Testis (tissue), 2 donors: ENCODE measurements at regions not wholly inside any gene's neighbourhood (a gene's known extent, or its start where the extent isn't known, plus 50 kb on each side); places are given as distances from the start of the nearest gene placed in this dataset.
A peak's percentile ranks its signal among the peaks of the same experiment; 100 is the strongest.

Experiments
- DNase-seq: peaks from one replicate; pipeline ENCODE4 v3.0.0-alpha.2; 2019
- H3K27ac ChIP-seq, 2 donors: fragments of 200-600 bp; sonication (generic); one replicate each; pipeline ENCODE4 v1.5.1; 2019
- H3K27me3 ChIP-seq: fragments of 200-600 bp; sonication (generic); one replicate; pipeline ENCODE4 v1.5.1; 2019
- H3K36me3 ChIP-seq: fragments of 200-600 bp; sonication (generic); one replicate; pipeline ENCODE4 v1.5.1; 2017; ENCODE audit warnings: low read depth; ENCODE audit errors: missing control alignments
- H3K4me1 ChIP-seq: fragments of 200-600 bp; sonication (generic); one replicate; pipeline ENCODE4 v1.5.1; 2019
- H3K4me3 ChIP-seq, 2 donors: fragments of 200-600 bp; sonication (generic); one replicate each; pipeline ENCODE4 v1.5.1; 2017 to 2019
- H3K9me3 ChIP-seq: fragments of 200-600 bp; sonication (generic); one replicate; pipeline ENCODE4 v1.5.1; 2017
- POLR2A ChIP-seq: fragments of 450-650 bp; IDR thresholded peaks from one replicate; pipeline ENCODE4 v1.6.1; 2017; ENCODE audit warnings: antibody characterized with exemption, mild to moderate bottlenecking, moderate library complexity
- WGBS, 2 donors: methylation state at CpG; one replicate each; pipeline ENCODE4 v1.1.5; 2018; 5-methylcytosine and 5-hydroxymethylcytosine counted together
- intact Hi-C: fragments of 100-400 bp; cut with DNase I; formaldehyde crosslinking; loops from one replicate; pipeline ENCODE4 v1.15.1; 2023; ENCODE audit warnings: low total_unique reads
- TF ChIP-seq, protein P1 (sequence below), 3 experiments: fragments of 450-650 bp in 2 of 3; fragments of 200-600 bp in 1 of 3; sonication (generic) in 1 of 3; IDR thresholded peaks; one replicate each; pipeline ENCODE4 v1.5.1; 2016 to 2019; ENCODE audit warnings: antibody characterized with exemption in 3 of 3, mild to moderate bottlenecking in 2 of 3, moderate library complexity in 1 of 3

DNA sequence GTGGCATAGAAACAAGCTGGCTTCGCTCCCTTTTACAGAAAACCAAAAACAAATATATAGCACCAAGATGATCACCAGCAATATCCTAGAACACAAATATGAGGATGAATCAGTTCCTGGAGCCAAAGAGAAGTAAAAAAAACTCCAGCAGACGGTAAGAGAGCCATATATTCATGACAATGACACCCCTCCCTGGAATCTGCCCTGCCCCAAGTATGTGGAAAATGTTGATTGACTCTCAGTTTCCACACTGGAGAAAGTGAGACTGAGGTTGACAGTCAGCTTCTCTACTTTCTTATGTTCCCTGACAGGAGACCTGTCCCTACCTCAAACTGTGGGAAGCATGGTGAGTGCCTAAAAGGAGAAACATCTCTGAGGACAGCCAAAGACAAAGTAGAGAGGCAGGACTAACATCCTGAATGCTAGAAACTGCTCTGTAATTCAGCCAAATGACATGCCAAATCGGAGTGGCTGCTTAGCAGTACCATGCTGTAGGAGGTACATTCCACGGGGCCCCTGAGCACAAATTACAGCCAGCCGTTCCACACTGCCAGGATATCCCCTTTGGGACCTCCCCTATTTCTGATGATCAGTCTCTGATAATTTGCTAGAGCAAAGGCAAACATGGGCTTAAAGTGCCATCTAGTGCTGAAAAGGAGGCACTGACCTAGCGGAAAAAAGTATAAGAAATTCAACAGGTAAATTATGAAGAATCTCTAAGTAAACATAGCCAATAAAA, 424.0 kb upstream of the RGMB start:
- Histone ChIP-seq H3K36me3 (no peaks in the 10 kb centered on the region), H3K9me3 (no peaks in the 10 kb centered on the region), H3K27me3 (no peaks in the 10 kb centered on the region), H3K4me1 (no peaks in the 10 kb centered on the region), H3K4me3 (no peak overlapping the region), H3K27ac (no peak overlapping the region)
- no peak for TF ChIP-seq POLR2A
- TF ChIP-seq, protein P1, sequence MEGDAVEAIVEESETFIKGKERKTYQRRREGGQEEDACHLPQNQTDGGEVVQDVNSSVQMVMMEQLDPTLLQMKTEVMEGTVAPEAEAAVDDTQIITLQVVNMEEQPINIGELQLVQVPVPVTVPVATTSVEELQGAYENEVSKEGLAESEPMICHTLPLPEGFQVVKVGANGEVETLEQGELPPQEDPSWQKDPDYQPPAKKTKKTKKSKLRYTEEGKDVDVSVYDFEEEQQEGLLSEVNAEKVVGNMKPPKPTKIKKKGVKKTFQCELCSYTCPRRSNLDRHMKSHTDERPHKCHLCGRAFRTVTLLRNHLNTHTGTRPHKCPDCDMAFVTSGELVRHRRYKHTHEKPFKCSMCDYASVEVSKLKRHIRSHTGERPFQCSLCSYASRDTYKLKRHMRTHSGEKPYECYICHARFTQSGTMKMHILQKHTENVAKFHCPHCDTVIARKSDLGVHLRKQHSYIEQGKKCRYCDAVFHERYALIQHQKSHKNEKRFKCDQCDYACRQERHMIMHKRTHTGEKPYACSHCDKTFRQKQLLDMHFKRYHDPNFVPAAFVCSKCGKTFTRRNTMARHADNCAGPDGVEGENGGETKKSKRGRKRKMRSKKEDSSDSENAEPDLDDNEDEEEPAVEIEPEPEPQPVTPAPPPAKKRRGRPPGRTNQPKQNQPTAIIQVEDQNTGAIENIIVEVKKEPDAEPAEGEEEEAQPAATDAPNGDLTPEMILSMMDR (IDR thresholded peaks at IDR 0.05): peak in 2 of 3 experiments; percentile 21 to 34
- DNase-seq: no peak
- intact Hi-C loops: no loop called here
- 78 to 79% methylated on average over 5 to 6 of the region's 6 CpGs for WGBS, 2 donors

DNA sequence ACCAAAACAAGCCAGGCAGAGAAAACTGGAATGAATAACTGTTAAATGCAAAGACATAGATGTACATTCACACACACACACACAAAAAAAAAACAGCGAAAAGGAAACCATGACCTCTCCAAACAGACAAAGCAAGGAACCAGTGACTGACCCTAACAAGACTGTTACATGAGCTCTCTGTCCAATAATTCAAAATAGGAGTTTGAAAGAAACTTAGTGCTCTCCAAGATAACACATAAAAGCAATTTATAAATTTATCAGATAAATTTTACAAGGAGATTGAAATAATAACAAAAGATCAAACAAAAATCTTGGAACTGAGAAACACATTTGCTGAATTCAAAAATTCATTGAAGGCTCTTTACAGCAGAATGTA, 423.5 kb upstream of the RGMB start:
- 88 to 93% methylated on average over 1 of the region's 1 CpG for WGBS, 2 donors
- H3K4me1 ChIP-seq: no peaks in the 10 kb centered on the region
- H3K4me3 ChIP-seq: no peak overlapping the region
- no peak overlapping the region for H3K27ac ChIP-seq
- H3K9me3 ChIP-seq: no peaks in the 10 kb centered on the region
- H3K27me3 ChIP-seq: no peaks in the 10 kb centered on the region
- no peak for DNase-seq
- TF ChIP-seq, protein P1 (IDR thresholded peaks at IDR 0.05): no peak
- no peak for TF ChIP-seq POLR2A
- intact Hi-C loops: no loop called here
- no peaks in the 10 kb centered on the region for H3K36me3 ChIP-seq

DNA sequence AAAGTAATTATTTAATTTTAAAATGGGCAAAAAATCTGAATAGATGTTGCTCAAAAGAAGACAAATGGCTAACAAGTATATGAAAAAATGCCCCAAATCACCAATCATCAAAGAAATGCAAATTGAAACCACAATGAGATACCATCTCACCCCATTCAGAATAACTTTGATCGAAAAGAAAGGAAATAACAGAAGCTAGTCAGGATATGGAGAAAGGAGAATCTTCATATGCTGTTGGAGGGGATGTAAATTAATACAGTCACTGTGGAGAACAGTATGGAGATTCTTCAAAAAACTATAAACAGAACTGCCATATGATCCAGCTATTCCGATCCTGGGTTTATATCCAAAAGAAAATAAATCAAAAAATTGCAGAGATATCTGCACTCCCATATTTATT, 418.5 kb upstream of the RGMB start:
- no peak for DNase-seq
- no peaks in the 10 kb centered on the region for H3K36me3 ChIP-seq
- 83 to 88% methylated on average over 2 of the region's 2 CpGs for WGBS, 2 donors
- no peak overlapping the region for H3K27ac ChIP-seq
- no peaks in the 10 kb centered on the region for H3K4me1 ChIP-seq
- H3K4me3 ChIP-seq: no peak overlapping the region
- intact Hi-C loops: no loop called here
- no peak for TF ChIP-seq POLR2A
- H3K27me3 ChIP-seq: no peaks in the 10 kb centered on the region
- no peaks in the 10 kb centered on the region for H3K9me3 ChIP-seq

DNA sequence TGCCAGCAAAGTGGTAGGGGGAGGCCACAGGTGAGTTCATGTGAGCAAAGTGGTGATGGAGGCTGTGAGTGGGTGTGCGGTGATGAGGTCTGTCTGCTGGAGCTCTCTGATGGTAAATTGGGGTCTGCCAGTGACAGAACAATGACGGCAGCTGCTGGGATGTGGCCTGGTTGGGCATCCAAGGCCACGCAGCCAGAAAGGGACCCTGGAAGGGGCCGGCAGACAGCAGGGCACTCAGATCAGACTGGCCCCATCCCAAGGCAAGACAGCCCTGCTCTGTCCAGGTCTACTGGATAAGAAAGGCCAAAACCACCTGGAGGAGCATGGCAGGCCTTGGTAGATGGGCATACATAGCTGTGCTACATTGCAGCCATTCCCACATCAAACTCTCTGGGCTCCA, 412.9 kb upstream of the RGMB start:
- Histone ChIP-seq H3K4me3 (no peak overlapping the region), H3K36me3 (no peaks in the 10 kb centered on the region), H3K4me1 (no peaks in the 10 kb centered on the region), H3K9me3 (no peaks in the 10 kb centered on the region), H3K27ac (no peak overlapping the region), H3K27me3 (no peaks in the 10 kb centered on the region)
- TF ChIP-seq, protein P1 (IDR thresholded peaks at IDR 0.05): no peak
- no peak for TF ChIP-seq POLR2A
- 92 to 93% methylated on average over 4 of the region's 4 CpGs for WGBS, 2 donors
- intact Hi-C loops: no loop called here
- no peak for DNase-seq

DNA sequence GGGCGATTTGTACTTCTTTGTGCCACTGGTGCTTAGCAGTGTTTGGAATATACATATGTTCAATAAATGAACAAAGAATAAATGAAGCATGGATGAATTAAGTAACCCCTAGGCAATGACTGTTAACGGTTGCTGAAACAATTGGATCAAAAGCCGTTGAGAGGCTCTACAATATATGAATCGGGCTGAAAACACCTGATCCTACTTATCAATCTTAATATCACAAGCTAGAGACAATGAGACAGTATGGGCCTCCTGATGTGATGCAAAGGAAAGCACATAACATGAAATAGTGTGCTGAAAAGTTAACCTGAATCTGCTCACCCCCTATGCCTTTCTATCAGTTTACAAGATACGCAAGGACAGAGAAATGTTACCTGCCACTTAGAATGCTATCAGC, 410.3 kb upstream of the RGMB start:
- H3K27ac ChIP-seq: no peak overlapping the region

DNA sequence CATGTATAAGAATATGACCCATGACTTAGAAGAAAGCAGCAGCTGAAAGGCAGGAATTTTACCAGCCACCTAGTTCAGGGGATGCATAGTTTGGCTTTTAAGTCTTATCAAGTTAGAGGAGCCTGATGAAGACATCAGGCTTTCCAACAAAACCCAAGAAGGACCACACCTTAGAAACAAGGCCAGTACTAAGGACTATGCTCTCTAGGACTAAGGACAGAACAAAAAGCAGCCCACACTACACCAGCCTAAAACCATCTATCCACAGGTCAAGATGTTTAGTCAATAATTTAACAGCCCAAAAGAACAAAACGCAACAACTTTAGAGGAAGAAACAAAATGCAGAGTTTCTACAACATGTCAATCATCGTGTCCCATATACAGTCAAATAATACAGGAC, 408.9 kb upstream of the RGMB start:
- 84 to 88% methylated on average over 2 of the region's 2 CpGs for WGBS, 2 donors
- H3K4me3 ChIP-seq: no peak overlapping the region
- H3K36me3 ChIP-seq: no peaks in the 10 kb centered on the region
- H3K9me3 ChIP-seq: no peaks in the 10 kb centered on the region
- no peak for DNase-seq
- no peaks in the 10 kb centered on the region for H3K27me3 ChIP-seq
- intact Hi-C loops: no loop called here
- TF ChIP-seq, protein P1 (IDR thresholded peaks at IDR 0.05): no peak
- no peak for TF ChIP-seq POLR2A
- H3K27ac ChIP-seq: no peak overlapping the region
- H3K4me1 ChIP-seq: no peaks in the 10 kb centered on the region

More for the DNA sequence above, 410.3 kb upstream of the RGMB start:
- intact Hi-C loops: no loop called here
- no peaks in the 10 kb centered on the region for H3K36me3 ChIP-seq
- 93 to 96% methylated on average over 5 of the region's 5 CpGs for WGBS, 2 donors
- no peaks in the 10 kb centered on the region for H3K9me3 ChIP-seq
- TF ChIP-seq POLR2A: no peak
- no peak for DNase-seq
- no peaks in the 10 kb centered on the region for H3K4me1 ChIP-seq
- no peak overlapping the region for H3K4me3 ChIP-seq
- no peaks in the 10 kb centered on the region for H3K27me3 ChIP-seq
